HCT116 (cell line): ENCODE measurements at regions not wholly inside any gene's neighbourhood (a gene's known extent, or its start where the extent isn't known, plus 50 kb on each side); places are given as distances from the start of the nearest gene placed in this dataset.

Source experiments
- ATAC-seq: fragments of 200-7000 bp; cut with Tn5 transposase; 2 replicates; pipeline ENCODE4 v1.9.1; 2020; ENCODE audit warnings: mild to moderate bottlenecking, moderate library complexity
- BruUV-seq: library from RNA; stranded (reverse); fragments of 400-500 nt; replicated peaks from 2 replicates; lab custom pipeline; 2021; lab: Mats Ljungman, UMichigan
- CTCF ChIA-PET: fragments of 300-600 bp; sonication (Branson Sonifier 250); formaldehyde crosslinking; loops from one replicate; lab custom pipeline; 2021; ENCODE audit warnings: antibody characterized with exemption; lab: Charles Lee
- POLR2A ChIA-PET: fragments of 300-600, 350-600 bp; sonication (Branson Sonifier 250); formaldehyde crosslinking; loops from one replicate; lab custom pipeline; 2021; ENCODE audit warnings: antibody characterized with exemption; lab: Charles Lee
- RAD21 ChIA-PET, 2 experiments: fragments of 300-600 bp; sonication (Branson Sonifier 250); formaldehyde crosslinking; loops; one replicate each; lab custom pipeline; 2023; ENCODE audit warnings: low total read pairs in 2 of 2; ENCODE audit not compliant: uncharacterized antibody in 2 of 2, unreplicated experiment in 2 of 2, low non-redundant PET in 1 of 2; lab: Charles Lee
- DNase-seq: peaks from one replicate; pipeline ENCODE4 v3.0.0-alpha.2; 2010; ENCODE audit warnings: low read depth, low spot score
- H2AFZ ChIP-seq: fragments of 200-600 bp; shearing (Covaris generic), sonication (generic); 2 replicates; pipeline ENCODE4 v1.6.1; 2017; ENCODE audit warnings: low read depth, mixed run types, mixed read lengths, antibody characterized with exemption, low read length; ENCODE audit not compliant: poor library complexity, severe bottlenecking
- H3K27ac ChIP-seq: 2 replicates; pipeline ENCODE4 v1.5.1; 2012; ENCODE audit warnings: low read depth, low read length
- H3K27me3 ChIP-seq: fragments of 200-600 bp; sonication (generic); 2 replicates; pipeline ENCODE4 v1.6.1; 2016; ENCODE audit warnings: mixed run types, low read length, mixed read lengths; ENCODE audit not compliant: insufficient read depth
- H3K36me3 ChIP-seq, 2 experiments: fragments of 200-500 bp in 1 of 2; fragments of 200-600 bp in 1 of 2; sonication (Bioruptor generic) in 1 of 2; sonication (generic) in 1 of 2; 2 replicates each; pipeline versions ENCODE4 v1.5.1 to v1.6.1; 2014 to 2016; ENCODE audit warnings: low read length in 2 of 2, inconsistent platforms in 1 of 2, mixed read lengths in 1 of 2, mixed run types in 1 of 2; ENCODE audit not compliant: insufficient read depth in 2 of 2, control insufficient read depth in 1 of 2
- H3K4me1 ChIP-seq, 2 experiments: fragments of 200-600 bp in 1 of 2; sonication (generic) in 1 of 2; 2 replicates each; pipeline versions ENCODE4 v1.5.1 to v1.6.1; 2012 to 2017; ENCODE audit warnings: low read length in 2 of 2, inconsistent platforms in 1 of 2, mild to moderate bottlenecking in 1 of 2, mixed read lengths in 1 of 2, mixed run types in 1 of 2, moderate library complexity in 1 of 2; ENCODE audit not compliant: insufficient read depth in 2 of 2, control insufficient read depth in 1 of 2
- H3K4me2 ChIP-seq: fragments of 200-600 bp; sonication (generic); 2 replicates; pipeline ENCODE4 v1.6.1; 2017; ENCODE audit warnings: mixed run types, low read length, mixed read lengths
- H3K4me3 ChIP-seq, 2 experiments: fragments of 200-600 bp in 1 of 2; sonication (generic) in 1 of 2; replicated peaks in 1 of 2; 2 replicates each; pipeline ENCODE4 v1.5.1; 2011 to 2016; ENCODE audit warnings: low read length in 2 of 2, control low read depth in 1 of 2, low read depth in 1 of 2, mild to moderate bottlenecking in 1 of 2, mixed read lengths in 1 of 2, mixed run types in 1 of 2
- H3K79me2 ChIP-seq: fragments of 200-600 bp; sonication (generic); 2 replicates; pipeline ENCODE4 v1.6.1; 2017; ENCODE audit warnings: mild to moderate bottlenecking, mixed run types, low read length, moderate library complexity, mixed read lengths; ENCODE audit not compliant: insufficient read depth
- H3K9ac ChIP-seq: fragments of 200-600 bp; sonication (generic); 2 replicates; pipeline ENCODE4 v1.6.1; 2016; ENCODE audit warnings: low read length, mixed read lengths
- H3K9me2 ChIP-seq: fragments of 200-600 bp; sonication (generic), shearing (Covaris generic); 2 replicates; pipeline ENCODE4 v1.6.1; 2017; ENCODE audit warnings: mixed run types, mild to moderate bottlenecking, moderate library complexity; ENCODE audit not compliant: insufficient read depth
- H3K9me3 ChIP-seq, 2 experiments: fragments of 200-500 bp in 1 of 2; fragments of 200-600 bp in 1 of 2; sonication (Bioruptor generic) in 1 of 2; sonication (generic) in 1 of 2; 2 replicates each; pipeline ENCODE4 v1.6.1; 2014 to 2017; ENCODE audit warnings: low read length in 2 of 2, mixed read lengths in 2 of 2, inconsistent platforms in 1 of 2, low read depth in 1 of 2, mild to moderate bottlenecking in 1 of 2, mixed run types in 1 of 2, moderate library complexity in 1 of 2; ENCODE audit not compliant: control insufficient read depth in 1 of 2, insufficient read depth in 1 of 2
- H4K20me1 ChIP-seq: fragments of 200-600 bp; sonication (generic), shearing (Covaris generic); 2 replicates; pipeline ENCODE4 v1.6.1; 2017; ENCODE audit warnings: mixed run types, mild to moderate bottlenecking, moderate library complexity; ENCODE audit not compliant: insufficient read depth
- ATF3 ChIP-seq: IDR thresholded peaks from 2 replicates; pipeline ENCODE4 v1.6.1; 2012
- CTCF ChIP-seq, 3 experiments: fragments of 200-600 bp in 1 of 3; sonication (generic) in 1 of 3; IDR thresholded peaks in 2 of 3; conservative IDR thresholded peaks in 1 of 3; 2 replicates each; pipeline ENCODE4 v1.5.1; 2012 to 2017; ENCODE audit warnings: low read depth in 2 of 3, low read length in 2 of 3, antibody characterized with exemption in 1 of 3, borderline replicate concordance in 1 of 3, control low read depth in 1 of 3, mild to moderate bottlenecking in 1 of 3, mixed read lengths in 1 of 3, mixed run types in 1 of 3, moderate library complexity in 1 of 3; ENCODE audit not compliant: insufficient read depth in 1 of 3
- EGR1 ChIP-seq: IDR thresholded peaks from 2 replicates; pipeline ENCODE4 v1.6.1; 2012; ENCODE audit warnings: low read depth
- ELF1 ChIP-seq: IDR thresholded peaks from 2 replicates; pipeline ENCODE4 v1.6.1; 2012; ENCODE audit warnings: low read depth, borderline replicate concordance
- EZH2 ChIP-seq: fragments of 200-600 bp; sonication (generic); IDR thresholded peaks from 2 replicates; pipeline ENCODE4 v1.6.1; 2017; ENCODE audit warnings: antibody characterized with exemption, mixed run types
- EZH2phosphoT487 ChIP-seq: fragments of 200-600 bp; IDR thresholded peaks from 2 replicates; pipeline ENCODE4 v1.6.1; 2018; ENCODE audit warnings: antibody characterized with exemption, borderline replicate concordance
- JUND ChIP-seq: IDR thresholded peaks from 2 replicates; pipeline ENCODE4 v1.6.1; 2012
- POLR2A ChIP-seq: IDR thresholded peaks from 2 replicates; pipeline ENCODE4 v1.7.0; 2011; ENCODE audit warnings: borderline replicate concordance; ENCODE audit not compliant: insufficient read depth, insufficient read length; ENCODE audit errors: extremely low read depth
- RAD21 ChIP-seq: IDR thresholded peaks from 2 replicates; pipeline ENCODE4 v1.6.1; 2012; ENCODE audit warnings: low read depth, mild to moderate bottlenecking
- REST ChIP-seq: IDR thresholded peaks from 2 replicates; pipeline ENCODE4 v1.6.1; 2012; ENCODE audit warnings: low read depth
- SIN3A ChIP-seq: IDR thresholded peaks from 2 replicates; pipeline ENCODE4 v1.6.1; 2012; ENCODE audit warnings: low read depth
- YY1 ChIP-seq: IDR thresholded peaks from 2 replicates; pipeline ENCODE4 v1.6.1; 2011; ENCODE audit warnings: low read length, low read depth, moderate library complexity, mild to moderate bottlenecking; ENCODE audit not compliant: insufficient replicate concordance; ENCODE audit errors: extremely low read depth
- ZBTB33 ChIP-seq: IDR thresholded peaks from 2 replicates; pipeline ENCODE4 v1.6.1; 2011; ENCODE audit warnings: mild to moderate bottlenecking, low read length, moderate library complexity; ENCODE audit not compliant: insufficient replicate concordance; ENCODE audit errors: extremely low read depth
- ZFX ChIP-seq: fragments of 450-650 bp; IDR thresholded peaks from 2 replicates; pipeline ENCODE4 v1.6.1; 2017
- ZNF274 ChIP-seq: fragments of 200-500 bp; sonication (Bioruptor generic); IDR thresholded peaks from 2 replicates; pipeline ENCODE4 v1.6.1; 2014; ENCODE audit warnings: mild to moderate bottlenecking, low read depth, low read length, inconsistent platforms
- intact Hi-C: fragments of 100-400 bp; cut with micrococcal nuclease; formaldehyde crosslinking; loops from 2 replicates; pipeline ENCODE4 v1.10.0; 2022

- Histone ChIP-seq H2AFZ (no peak overlapping the region), H3K9me2 (no peaks in the 10 kb centered on the region), H3K79me2 (no peaks in the 10 kb centered on the region), H3K27me3 (peaks cover 7% of the 10 kb centered on the region; the same call in 1 of the 2 replicates), H3K36me3 (no peaks in the 10 kb centered on the region), H3K4me1 (no peaks in the 10 kb centered on the region), H3K9me3 (no peaks in the 10 kb centered on the region), H3K4me2 (no peak overlapping the region), H3K27ac (no peak overlapping the region), H3K4me3 (no peak overlapping the region), H3K9ac (no peak overlapping the region), H4K20me1 (no peaks in the 10 kb centered on the region)
- BruUV-seq, result no TSS peak
- DNase-seq, result no peak
- intact Hi-C loops, result no loop called here
- TF ChIP-seq ELF1, result no peak
- no peak for TF ChIP-seq JUND
- TF ChIP-seq YY1, result no peak
- no peak for TF ChIP-seq EZH2
- TF ChIP-seq SIN3A, result no peak
- no peak for TF ChIP-seq EGR1
- TF ChIP-seq ZBTB33, result no peak
- no peak for TF ChIP-seq CTCF (IDR thresholded peaks at IDR 0.05 in 2 of 3, conservative IDR thresholded peaks at IDR 0.05 in 1 of 3; ENCODE audit: borderline replicate concordance in 1 of 3, insufficient read depth in 1 of 3, low read depth in 2 of 3, low read length in 2 of 3)
- TF ChIP-seq ZNF274, result no peak
- TF ChIP-seq ZFX, result no peak
- no peak for TF ChIP-seq REST
- no peak for TF ChIP-seq EZH2phosphoT487
- no peak for TF ChIP-seq ATF3
- TF ChIP-seq POLR2A, result no peak
- no peak for TF ChIP-seq RAD21
- ChIA-PET RAD21 (no interaction called here), CTCF (no interaction called here), POLR2A (no interaction called here)
- no peak for ATAC-seq
Observed at GRCh38 chr2:39606585-39606984, 59.1 kb upstream of the TMEM178A start.
